Hippocampal formation (tissue), 2 donors: ENCODE measurements at regions not wholly inside any gene's neighbourhood (a gene's known extent, or its start where the extent isn't known, plus 50 kb on each side); places are given as distances from the start of the nearest gene placed in this dataset.

Experiments
- DNase-seq, 2 donors: peaks; one replicate each; lab custom pipeline; 2025; lab: John Stamatoyannopoulos, UW

DNA sequence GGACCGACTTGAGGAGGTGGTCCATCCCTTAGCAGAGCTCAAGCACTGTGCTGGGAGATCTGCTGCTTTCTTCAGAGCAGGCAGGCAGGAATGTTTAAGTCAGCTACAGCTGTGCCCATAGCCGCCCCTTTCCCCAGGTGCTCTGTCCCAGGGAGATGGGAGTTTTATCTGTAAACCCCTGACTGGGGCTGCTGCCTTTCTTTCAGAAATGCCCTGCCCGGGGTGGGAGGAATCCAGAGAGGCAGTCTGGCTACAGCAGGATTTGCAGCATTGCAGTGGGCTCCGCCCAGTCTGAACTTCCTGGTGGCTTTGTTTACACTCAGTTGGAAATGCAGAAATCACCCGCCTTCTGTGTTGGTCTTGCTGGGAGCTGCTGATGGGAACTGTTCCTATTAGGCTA, 51.2 kb upstream of the SEMA3A start:
- DNase-seq, result no peak
